Pancreas (tissue), 10 donors: ENCODE measurements at regions not wholly inside any gene's neighbourhood (a gene's known extent, or its start where the extent isn't known, plus 50 kb on each side); places are given as distances from the start of the nearest gene placed in this dataset.

ENCODE experiments used
- ATAC-seq, 4 donors: fragments of 200-7000 bp; cut with Tn5 transposase; one replicate each; pipeline versions ENCODE4 v1.8.0 to v1.9.1; 2020; ENCODE audit warnings: mild to moderate bottlenecking in 4 of 4, moderate library complexity in 4 of 4
- DNase-seq, 6 donors: peaks; one replicate each; pipeline ENCODE4 v3.0.0-alpha.2; 2020
- FAIRE-seq: peaks from 2 replicates; lab custom pipeline; 2012; peaks lifted over from hg19 to GRCh38; lab: Jason Lieb, UNC
- H3K27ac ChIP-seq, 4 donors: fragments of 200-600 bp; sonication (generic); 1 replicate in 3 of 4; 2 replicates in 1 of 4; pipeline versions ENCODE4 v1.5.0 to v1.8.0; 2020
- H3K27me3 ChIP-seq, 4 donors: fragments of 200-600 bp; one replicate each; pipeline ENCODE4 v1.8.0; 2021
- H3K36me3 ChIP-seq, 3 donors: fragments of 200-600 bp; sonication (generic) in 1 of 3; one replicate each; pipeline versions ENCODE4 v1.5.0 to v1.8.0; 2020 to 2021
- H3K4me1 ChIP-seq, 3 donors: fragments of 200-600 bp; one replicate each; pipeline ENCODE4 v1.8.0; 2021
- H3K4me3 ChIP-seq, 4 donors: fragments of 200-600 bp; sonication (generic) in 2 of 4; one replicate each; pipeline versions ENCODE4 v1.5.0 to v1.8.0; 2020 to 2021
- H3K9me3 ChIP-seq, 4 donors: fragments of 200-600 bp; one replicate each; pipeline ENCODE4 v1.8.0; 2021
- WGBS, 2 donors: extraction: QIAGEN DNeasy Blood & Tissue Kit; methylation state at CpG; one replicate each; pipeline ENCODE4 v1.1.7; 2013; 5-methylcytosine and 5-hydroxymethylcytosine counted together
- intact Hi-C, 3 donors: fragments of 100-400 bp; cut with DNase I; formaldehyde crosslinking; loops; one replicate each; pipeline versions ENCODE4 v1.11.1 to v1.14.2; 2022
- TF ChIP-seq, protein P1 (sequence below), 4 donors: fragments of 200-600 bp; sonication (generic) in 3 of 4; IDR thresholded peaks; one replicate each; pipeline versions ENCODE4 v1.5.0 to v1.8.0; 2021; ENCODE audit warnings: antibody characterized with exemption in 4 of 4
- donor health status: healthy with polysubstance abuse.
- donor health status: DM: no; HTN: no; CAD: no; lungs with moderate emphysema.
- donor health status: DM: no; HTN: no; CAD: no.
- donor health status: control.
- donor health status: control.
- donor health status: Bipolar disorder and iron deficiency.
- donor health status: DM: yes; HTN: yes; CAD: no.
- donor health status: DM: no; HTN: no; CAD: no.
- donor health status: DM: no; HTN: no; CAD: no.
- donor health status: DM: yes; HTN: yes; CAD: no.

DNA sequence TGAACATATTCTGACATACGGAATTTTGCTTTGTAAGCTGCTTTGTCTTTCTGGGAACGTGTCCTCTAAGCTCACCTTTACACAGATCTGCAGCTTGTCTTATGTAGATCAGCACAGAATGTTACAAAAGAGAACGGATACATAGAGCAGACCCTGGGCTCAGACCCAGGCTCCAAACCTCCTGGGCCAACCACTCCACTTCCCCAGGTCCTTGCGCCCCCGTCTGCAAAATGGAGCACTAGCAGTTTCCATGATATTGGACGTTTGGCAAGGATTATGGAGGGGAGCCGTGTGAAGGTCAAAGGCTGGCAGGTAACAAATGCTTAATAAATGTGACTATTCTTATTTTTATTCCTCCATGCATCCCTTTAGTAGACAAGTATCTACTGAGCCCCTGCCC lies 358.4 kb downstream of the CTTN start:
- no peak overlapping the region for H3K4me3 ChIP-seq
- H3K4me1 ChIP-seq = no peaks in the 10 kb centered on the region
- DNase-seq (no peak), FAIRE-seq (no peak), ATAC-seq (no peak)
- WGBS, 2 donors = 72 to 79% methylated on average over 7 of the region's 7 CpGs
- H3K36me3 ChIP-seq = no peaks in the 10 kb centered on the region
- no peak overlapping the region for H3K27ac ChIP-seq
- H3K27me3 ChIP-seq = no peaks in the 10 kb centered on the region
- TF ChIP-seq, protein P1, sequence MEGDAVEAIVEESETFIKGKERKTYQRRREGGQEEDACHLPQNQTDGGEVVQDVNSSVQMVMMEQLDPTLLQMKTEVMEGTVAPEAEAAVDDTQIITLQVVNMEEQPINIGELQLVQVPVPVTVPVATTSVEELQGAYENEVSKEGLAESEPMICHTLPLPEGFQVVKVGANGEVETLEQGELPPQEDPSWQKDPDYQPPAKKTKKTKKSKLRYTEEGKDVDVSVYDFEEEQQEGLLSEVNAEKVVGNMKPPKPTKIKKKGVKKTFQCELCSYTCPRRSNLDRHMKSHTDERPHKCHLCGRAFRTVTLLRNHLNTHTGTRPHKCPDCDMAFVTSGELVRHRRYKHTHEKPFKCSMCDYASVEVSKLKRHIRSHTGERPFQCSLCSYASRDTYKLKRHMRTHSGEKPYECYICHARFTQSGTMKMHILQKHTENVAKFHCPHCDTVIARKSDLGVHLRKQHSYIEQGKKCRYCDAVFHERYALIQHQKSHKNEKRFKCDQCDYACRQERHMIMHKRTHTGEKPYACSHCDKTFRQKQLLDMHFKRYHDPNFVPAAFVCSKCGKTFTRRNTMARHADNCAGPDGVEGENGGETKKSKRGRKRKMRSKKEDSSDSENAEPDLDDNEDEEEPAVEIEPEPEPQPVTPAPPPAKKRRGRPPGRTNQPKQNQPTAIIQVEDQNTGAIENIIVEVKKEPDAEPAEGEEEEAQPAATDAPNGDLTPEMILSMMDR (IDR thresholded peaks at IDR 0.05) = no peak
- intact Hi-C loops = loop anchor here in 1 of 3 donors (10.0 kb wide), 1 partner anchor 292 kb away; no protein-coding TSS in a partner anchor
- H3K9me3 ChIP-seq = no peaks in the 10 kb centered on the region

DNA sequence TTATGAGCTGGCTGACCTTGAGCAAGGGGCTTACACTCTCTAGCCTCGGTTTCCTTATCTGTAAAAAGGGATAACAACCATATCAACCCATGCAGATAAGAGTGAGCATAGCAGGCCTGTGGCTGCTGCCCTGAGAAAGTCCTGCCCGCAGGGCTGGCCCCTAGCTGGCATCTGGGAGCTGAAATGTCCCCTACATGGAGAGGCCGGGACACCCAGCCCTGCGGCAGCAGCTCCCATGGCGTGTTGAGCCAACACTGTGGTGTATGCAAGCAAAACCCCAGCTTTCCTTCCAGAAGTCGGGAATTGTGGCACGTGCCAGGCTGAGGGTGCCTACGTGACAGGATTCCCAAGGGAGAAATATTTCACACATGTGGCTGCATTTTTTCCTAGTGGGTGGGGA lies 358.9 kb downstream of the CTTN start:
- H3K36me3 ChIP-seq = no peaks in the 10 kb centered on the region
- ATAC-seq (no peak), DNase-seq (no peak), FAIRE-seq (no peak)
- 77 to 81% methylated on average over 8 of the region's 8 CpGs for WGBS, 2 donors
- intact Hi-C loops = loop anchor here in 1 of 3 donors (10.0 kb wide), 1 partner anchor 292 kb away; no protein-coding TSS in a partner anchor
- H3K4me1 ChIP-seq = no peaks in the 10 kb centered on the region
- no peak overlapping the region for H3K27ac ChIP-seq
- no peaks in the 10 kb centered on the region for H3K9me3 ChIP-seq
- no peaks in the 10 kb centered on the region for H3K27me3 ChIP-seq
- no peak overlapping the region for H3K4me3 ChIP-seq
- TF ChIP-seq, protein P1 (IDR thresholded peaks at IDR 0.05) = no peak

DNA sequence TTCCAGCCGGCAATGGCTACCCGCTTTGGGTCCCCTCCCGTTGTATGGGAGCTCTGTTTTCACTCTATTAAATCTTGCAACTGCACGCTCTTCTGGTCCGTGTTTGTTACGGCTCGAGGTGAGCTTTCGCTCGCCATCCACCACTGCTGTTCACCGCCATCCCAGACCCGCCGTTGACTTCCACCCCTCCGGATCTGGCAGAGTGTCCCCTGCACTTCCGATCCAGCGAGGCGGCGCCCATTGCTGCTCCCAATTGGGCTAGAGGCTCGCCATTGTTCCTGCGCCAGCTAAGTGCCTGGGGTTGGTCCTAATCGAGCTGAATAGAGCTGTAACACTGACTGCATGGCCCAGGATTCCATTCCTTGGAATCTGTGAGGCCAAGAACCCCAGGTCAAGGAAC lies 359.9 kb downstream of the CTTN start:
- DNase-seq (no peak), FAIRE-seq (no peak), ATAC-seq (no peak)

DNA sequence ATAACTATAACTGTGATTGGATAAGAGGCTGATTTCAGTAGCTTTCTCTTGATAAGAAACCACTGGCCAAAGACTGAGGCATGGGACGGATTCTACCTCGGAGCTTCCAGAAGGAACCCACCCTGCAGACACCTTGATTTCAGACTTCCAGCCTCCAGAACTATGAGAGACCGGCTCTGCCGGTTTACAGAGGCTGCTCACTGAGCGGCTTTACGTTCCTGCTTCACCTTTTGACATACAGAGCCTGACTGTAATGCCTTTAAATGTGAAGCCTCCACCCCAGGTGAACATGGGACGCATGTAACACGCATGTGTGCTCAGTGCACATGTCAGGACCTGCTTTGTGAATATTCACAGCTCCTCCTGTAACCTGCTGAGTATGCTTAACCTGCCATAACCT lies 361.5 kb downstream of the CTTN start:
- Histone ChIP-seq H3K27ac (no peak overlapping the region), H3K36me3 (no peaks in the 10 kb centered on the region), H3K4me1 (no peaks in the 10 kb centered on the region), H3K4me3 (no peak overlapping the region), H3K27me3 (no peaks in the 10 kb centered on the region), H3K9me3 (no peaks in the 10 kb centered on the region)
- FAIRE-seq (no peak), ATAC-seq (no peak), DNase-seq (no peak)
- TF ChIP-seq, protein P1 (IDR thresholded peaks at IDR 0.05) = no peak
- WGBS, 2 donors = 96% methylated on average over 8 of the region's 8 CpGs
- intact Hi-C loops = loop anchor here in 2 of 3 donors (5.0 to 10.0 kb wide), 2 partner anchors 295 to 298 kb away; no protein-coding TSS in a partner anchor

More for the DNA sequence above, 359.9 kb downstream of the CTTN start:
- TF ChIP-seq, protein P1 (IDR thresholded peaks at IDR 0.05) = no peak
- intact Hi-C loops = loop anchor here in 1 of 3 donors (10.0 kb wide), 1 partner anchor 293 kb away; no protein-coding TSS in a partner anchor
- Histone ChIP-seq H3K4me1 (no peaks in the 10 kb centered on the region), H3K36me3 (no peaks in the 10 kb centered on the region), H3K4me3 (no peak overlapping the region), H3K9me3 (no peaks in the 10 kb centered on the region), H3K27ac (no peak overlapping the region), H3K27me3 (no peaks in the 10 kb centered on the region)
- WGBS, 2 donors = 93 to 97% methylated on average over 20 of the region's 20 CpGs

DNA sequence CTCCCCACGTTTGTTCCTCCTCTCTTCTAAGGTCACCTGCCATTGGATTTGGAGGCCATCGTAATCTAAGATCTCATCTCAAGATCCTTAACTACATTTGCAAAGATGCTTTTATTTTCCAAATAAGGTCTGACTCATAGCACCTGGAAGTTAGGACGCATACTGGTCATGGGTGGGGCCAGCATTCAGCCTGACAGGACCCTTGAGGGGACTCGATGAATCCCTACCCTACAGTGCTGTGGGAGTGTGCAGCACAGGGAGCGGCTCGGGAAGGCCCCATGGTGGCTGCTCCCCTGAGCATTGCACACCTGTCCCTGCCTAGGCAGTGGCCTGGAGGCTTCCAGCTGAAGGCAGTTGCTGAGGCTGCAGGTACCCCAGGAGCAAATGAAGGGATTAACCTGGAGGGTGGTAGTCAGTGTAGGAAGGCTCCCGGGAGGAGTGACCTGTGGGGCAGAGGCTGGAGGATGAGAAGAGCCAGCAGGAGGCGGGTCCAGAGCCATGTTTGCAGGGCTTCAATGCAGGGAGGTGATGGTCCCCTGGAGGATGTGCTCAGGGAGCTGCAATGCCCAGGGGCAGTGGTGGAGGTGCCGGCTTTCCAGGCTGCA lies 362.2 kb downstream of the CTTN start:
- Histone ChIP-seq H3K36me3 (no peaks in the 10 kb centered on the region), H3K9me3 (no peaks in the 10 kb centered on the region), H3K27ac (no peak overlapping the region), H3K4me1 (no peaks in the 10 kb centered on the region), H3K4me3 (no peak overlapping the region), H3K27me3 (no peaks in the 10 kb centered on the region)
- FAIRE-seq (no peak), ATAC-seq (no peak), DNase-seq (no peak)
- TF ChIP-seq, protein P1 (IDR thresholded peaks at IDR 0.05) = no peak
- 84 to 91% methylated on average over 9 of the region's 9 CpGs for WGBS, 2 donors
- intact Hi-C loops = loop anchor here in 1 of 3 donors (5.0 kb wide), 1 partner anchor 298 kb away; no protein-coding TSS in a partner anchor
